Suprapubic skin (tissue), 4 donors: ENCODE measurements at regions not wholly inside any gene's neighbourhood (a gene's known extent, or its start where the extent isn't known, plus 50 kb on each side); places are given as distances from the start of the nearest gene placed in this dataset.

ENCODE experiments used
- CTCF ChIP-seq, 2 donors: fragments of 200-600 bp in 1 of 2; fragments of 450-650 bp in 1 of 2; sonication (generic) in 1 of 2; IDR thresholded peaks; one replicate each; pipeline ENCODE4 v1.5.1; 2016 to 2019; ENCODE audit warnings: antibody characterized with exemption in 2 of 2, mild to moderate bottlenecking in 1 of 2, moderate library complexity in 1 of 2
- POLR2A ChIP-seq, 2 donors: fragments of 450-650 bp; IDR thresholded peaks; one replicate each; pipeline ENCODE4 v1.6.1; 2017; ENCODE audit warnings: antibody characterized with exemption in 2 of 2, mild to moderate bottlenecking in 2 of 2, moderate library complexity in 2 of 2
- POLR2AphosphoS5 ChIP-seq, 3 donors: sonication (generic); formaldehyde crosslinking; IDR thresholded peaks; one replicate each; pipeline ENCODE4 v1.6.1; 2017; ENCODE audit warnings: antibody characterized with exemption in 3 of 3

GRCh38 chrX:115363897-115364296 lies 74.4 kb downstream of the LUZP4 start:
- TF ChIP-seq CTCF (IDR thresholded peaks at IDR 0.05) (no peak), POLR2A (IDR thresholded peaks at IDR 0.05) (no peak), POLR2AphosphoS5 (IDR thresholded peaks at IDR 0.05) (no peak)
